Natural killer cell treated with Interleukin-12 subunit alpha and Interleukin-12 subunit beta and Interleukin-15 and Interleukin-18, amount 100 ng/mL, for 72 hours (primary cell): ENCODE measurements at regions not wholly inside any gene's neighbourhood (a gene's known extent, or its start where the extent isn't known, plus 50 kb on each side); places are given as distances from the start of the nearest gene placed in this dataset.

ENCODE experiments used
- ATAC-seq, 2 donors: fragments of 150-1000 bp; cut with Tn5 transposase in 1 of 2; sonication (Bioruptor Pico), chemical (Tn5 transposase) in 1 of 2; 2 replicates each; pipeline ENCODE4 v1.10.0; 2021
- DNase-seq: peaks from one replicate; pipeline ENCODE4 v3.0.0; 2022; ENCODE audit warnings: low spot score
- H3K27ac Mint-ChIP-seq, 2 donors: 1 replicate in 1 of 2; 2 replicates in 1 of 2; pipeline ENCODE4 v1.8.0; 2022; ENCODE audit warnings: mixed read lengths in 2 of 2, mild to moderate bottlenecking in 1 of 2, moderate library complexity in 1 of 2
- H3K27me3 Mint-ChIP-seq, 2 donors: 1 replicate in 1 of 2; 2 replicates in 1 of 2; pipeline ENCODE4 v1.8.0; 2022; ENCODE audit warnings: mixed read lengths in 2 of 2
- H3K36me3 Mint-ChIP-seq: one replicate; pipeline ENCODE4 v1.8.0; 2022; ENCODE audit warnings: mixed read lengths
- H3K4me1 Mint-ChIP-seq, 2 donors: 1 replicate in 1 of 2; 2 replicates in 1 of 2; pipeline ENCODE4 v1.8.0; 2022; ENCODE audit warnings: low read depth in 2 of 2, mixed read lengths in 2 of 2, mild to moderate bottlenecking in 1 of 2
- H3K4me3 Mint-ChIP-seq: one replicate; pipeline ENCODE4 v1.8.0; 2022; ENCODE audit warnings: mixed read lengths
- H3K9me3 Mint-ChIP-seq: 2 replicates; pipeline ENCODE4 v1.8.0; 2022; ENCODE audit warnings: mixed read lengths

- Mint-ChIP-seq H3K27ac (no peak overlapping the region), H3K4me3 (no peak overlapping the region), H3K4me1 (peaks cover 12 to 13% of the 10 kb centered on the region in 2 donors), H3K36me3 (peaks cover 5% of the 10 kb centered on the region), H3K27me3 (no peaks in the 10 kb centered on the region), H3K9me3 (no peaks in the 10 kb centered on the region)
- no peak for ATAC-seq
- no peak for DNase-seq
Observed at GRCh38 chr2:8098476-8099266, 583.2 kb upstream of the ID2 start.

GRCh38 chr2:8099267-8099582, 582.6 kb upstream of the ID2 start:
- H3K27me3 Mint-ChIP-seq = no peaks in the 10 kb centered on the region
- H3K9me3 Mint-ChIP-seq = no peaks in the 10 kb centered on the region
- ATAC-seq (no peak), DNase-seq (no peak)
- H3K4me1 Mint-ChIP-seq = peaks cover 12 to 13% of the 10 kb centered on the region in 2 donors
- no peak overlapping the region for H3K27ac Mint-ChIP-seq
- H3K4me3 Mint-ChIP-seq = no peak overlapping the region
- peaks cover 2% of the 10 kb centered on the region for H3K36me3 Mint-ChIP-seq

- peaks cover 7 to 11% of the 10 kb centered on the region in 2 donors for H3K4me1 Mint-ChIP-seq
- no peaks in the 10 kb centered on the region for H3K27me3 Mint-ChIP-seq
- H3K4me3 Mint-ChIP-seq = no peak overlapping the region
- no peaks in the 10 kb centered on the region for H3K9me3 Mint-ChIP-seq
- no peak overlapping the region for H3K27ac Mint-ChIP-seq
- ATAC-seq = no peak
- no peak for DNase-seq
- no peaks in the 10 kb centered on the region for H3K36me3 Mint-ChIP-seq
Observed at GRCh38 chr2:8101614-8102277, 580.1 kb upstream of the ID2 start.

- Mint-ChIP-seq H3K27me3 (no peaks in the 10 kb centered on the region), H3K4me3 (no peak overlapping the region), H3K36me3 (no peaks in the 10 kb centered on the region), H3K27ac (no peak overlapping the region), H3K4me1 (peaks cover 10 to 18% of the 10 kb centered on the region in 2 donors), H3K9me3 (no peaks in the 10 kb centered on the region)
- no peak for ATAC-seq
- DNase-seq = no peak
Observed at GRCh38 chr2:8102470-8102869, 579.4 kb upstream of the ID2 start.

- H3K4me1 Mint-ChIP-seq = peaks cover 17 to 25% of the 10 kb centered on the region in 2 donors
- ATAC-seq (no peak), DNase-seq (no peak)
- no peaks in the 10 kb centered on the region for H3K27me3 Mint-ChIP-seq
- no peak overlapping the region for H3K27ac Mint-ChIP-seq
- no peaks in the 10 kb centered on the region for H3K9me3 Mint-ChIP-seq
- H3K4me3 Mint-ChIP-seq = no peak overlapping the region
- no peaks in the 10 kb centered on the region for H3K36me3 Mint-ChIP-seq
Observed at GRCh38 chr2:8103085-8103708, 578.7 kb upstream of the ID2 start.

- no peaks in the 10 kb centered on the region for H3K9me3 Mint-ChIP-seq
- no peak for DNase-seq
- no peaks in the 10 kb centered on the region for H3K36me3 Mint-ChIP-seq
- H3K4me1 Mint-ChIP-seq = peaks cover 16 to 25% of the 10 kb centered on the region in 2 donors
- H3K27ac Mint-ChIP-seq = peak overlapping the region in 1 of 2 donors; percentile 77
- H3K27me3 Mint-ChIP-seq = no peaks in the 10 kb centered on the region
- ATAC-seq = no peak
- H3K4me3 Mint-ChIP-seq = no peak overlapping the region
Observed at GRCh38 chr2:8107150-8107549, 574.7 kb upstream of the ID2 start.

GRCh38 chr2:8107621-8108378, 574.1 kb upstream of the ID2 start:
- Mint-ChIP-seq H3K27me3 (no peaks in the 10 kb centered on the region), H3K4me3 (no peak overlapping the region), H3K4me1 (peaks cover 16 to 25% of the 10 kb centered on the region in 2 donors), H3K27ac (peak overlapping the region in 1 of 2 donors; percentile 77), H3K36me3 (no peaks in the 10 kb centered on the region), H3K9me3 (no peaks in the 10 kb centered on the region)
- DNase-seq (no peak), ATAC-seq (no peak)

GRCh38 chr2:8110716-8111115, 571.1 kb upstream of the ID2 start:
- no peaks in the 10 kb centered on the region for H3K9me3 Mint-ChIP-seq
- H3K4me1 Mint-ChIP-seq = peaks cover 18 to 20% of the 10 kb centered on the region in 2 donors
- H3K36me3 Mint-ChIP-seq = peaks cover 4% of the 10 kb centered on the region
- DNase-seq = no peak
- H3K27ac Mint-ChIP-seq = no peak overlapping the region
- no peaks in the 10 kb centered on the region for H3K27me3 Mint-ChIP-seq
- ATAC-seq = no peak
- no peak overlapping the region for H3K4me3 Mint-ChIP-seq

GRCh38 chr2:8111193-8111592, 570.7 kb upstream of the ID2 start:
- no peak for ATAC-seq
- no peaks in the 10 kb centered on the region for H3K9me3 Mint-ChIP-seq
- peaks cover 4% of the 10 kb centered on the region for H3K36me3 Mint-ChIP-seq
- H3K4me1 Mint-ChIP-seq = peaks cover 18 to 20% of the 10 kb centered on the region in 2 donors
- peak overlapping the region in 1 of 2 donors; percentile 18 for H3K27ac Mint-ChIP-seq
- no peaks in the 10 kb centered on the region for H3K27me3 Mint-ChIP-seq
- no peak for DNase-seq
- no peak overlapping the region for H3K4me3 Mint-ChIP-seq

GRCh38 chr2:8115456-8115855, 566.4 kb upstream of the ID2 start:
- Mint-ChIP-seq H3K36me3 (peaks cover 4% of the 10 kb centered on the region), H3K4me3 (no peak overlapping the region)
- no peak for DNase-seq

GRCh38 chr2:8115966-8116365, 565.9 kb upstream of the ID2 start:
- no peak for ATAC-seq
- H3K27me3 Mint-ChIP-seq = no peaks in the 10 kb centered on the region
- no peak for DNase-seq

More at GRCh38 chr2:8115456-8115855, 566.4 kb upstream of the ID2 start:
- H3K27me3 Mint-ChIP-seq = no peaks in the 10 kb centered on the region
- peak overlapping the region in 1 of 2 donors; percentile 56 for H3K27ac Mint-ChIP-seq
- H3K4me1 Mint-ChIP-seq = peaks cover 20 to 30% of the 10 kb centered on the region in 2 donors
- H3K9me3 Mint-ChIP-seq = no peaks in the 10 kb centered on the region
- ATAC-seq = no peak

GRCh38 chr2:8116661-8117060, 565.2 kb upstream of the ID2 start:
- Mint-ChIP-seq H3K27ac (no peak overlapping the region), H3K4me1 (peaks cover 21 to 29% of the 10 kb centered on the region in 2 donors), H3K27me3 (no peaks in the 10 kb centered on the region), H3K9me3 (no peaks in the 10 kb centered on the region), H3K4me3 (no peak overlapping the region), H3K36me3 (peaks cover 4% of the 10 kb centered on the region)
- ATAC-seq (peak in 1 of 2 donors; percentile 27), DNase-seq (no peak)

More at GRCh38 chr2:8115966-8116365, 565.9 kb upstream of the ID2 start:
- no peaks in the 10 kb centered on the region for H3K9me3 Mint-ChIP-seq
- H3K4me3 Mint-ChIP-seq = no peak overlapping the region
- H3K4me1 Mint-ChIP-seq = peaks cover 21 to 32% of the 10 kb centered on the region in 2 donors
- peaks cover 4% of the 10 kb centered on the region for H3K36me3 Mint-ChIP-seq
- no peak overlapping the region for H3K27ac Mint-ChIP-seq

GRCh38 chr2:8118940-8119781, 562.7 kb upstream of the ID2 start:
- H3K27ac Mint-ChIP-seq = peak overlapping the region; percentile 19 to 58
- H3K36me3 Mint-ChIP-seq = no peaks in the 10 kb centered on the region
- no peaks in the 10 kb centered on the region for H3K9me3 Mint-ChIP-seq
- ATAC-seq (no peak), DNase-seq (no peak)
- peak overlapping the region; percentile 54 for H3K4me3 Mint-ChIP-seq
- H3K4me1 Mint-ChIP-seq = peaks cover 21 to 31% of the 10 kb centered on the region in 2 donors
- H3K27me3 Mint-ChIP-seq = no peaks in the 10 kb centered on the region
